DMS153 treated with DMSO at 0.1 percent for 48 hours (cell line): ENCODE measurements at regions not wholly inside any gene's neighbourhood (a gene's known extent, or its start where the extent isn't known, plus 50 kb on each side); places are given as distances from the start of the nearest gene placed in this dataset.

Source experiments
- DNase-seq: peaks from one replicate; lab custom pipeline; 2025; ENCODE audit not compliant: unreplicated experiment; lab: John Stamatoyannopoulos, UW

- DNase-seq: no peak
Observed at GRCh38 chr3:21142949-21143348, 608.1 kb downstream of the ZNF385D start.

GRCh38 chr3:21142031-21142430 is 609.0 kb downstream of the ZNF385D start:
- DNase-seq: no peak

GRCh38 chr3:21140785-21141184 is 610.2 kb downstream of the ZNF385D start:
- DNase-seq: no peak

GRCh38 chr3:21138085-21138484 is 612.9 kb downstream of the ZNF385D start:
- DNase-seq: no peak

- DNase-seq: no peak
Observed at GRCh38 chr3:21132896-21133295, 618.1 kb downstream of the ZNF385D start.

GRCh38 chr3:21120826-21121225 is 630.2 kb downstream of the ZNF385D start:
- no peak for DNase-seq

GRCh38 chr3:21117370-21117769 is 633.6 kb downstream of the ZNF385D start:
- DNase-seq: no peak

- no peak for DNase-seq
Observed at GRCh38 chr3:21109056-21109455, 642.0 kb downstream of the ZNF385D start.

GRCh38 chr3:21105784-21106183 is 645.2 kb downstream of the ZNF385D start:
- DNase-seq: no peak

- no peak for DNase-seq
Observed at GRCh38 chr3:21100656-21101359, 650.2 kb downstream of the ZNF385D start.

- DNase-seq: no peak
Observed at GRCh38 chr3:21094686-21095085, 656.3 kb downstream of the ZNF385D start.

GRCh38 chr3:21073561-21073960 is 677.4 kb downstream of the ZNF385D start:
- DNase-seq: no peak

- DNase-seq: no peak
Observed at GRCh38 chr3:21067031-21067813, 683.8 kb downstream of the ZNF385D start.

- DNase-seq: no peak
Observed at GRCh38 chr3:21062831-21063294, 688.1 kb downstream of the ZNF385D start.

GRCh38 chr3:21059404-21059803 is 691.6 kb downstream of the ZNF385D start:
- no peak for DNase-seq

GRCh38 chr3:21056293-21056692 is 694.7 kb downstream of the ZNF385D start:
- DNase-seq: no peak

GRCh38 chr3:21055015-21055414 is 696.0 kb downstream of the ZNF385D start:
- no peak for DNase-seq

GRCh38 chr3:21054064-21054463 is 696.9 kb downstream of the ZNF385D start:
- DNase-seq: no peak

- DNase-seq: no peak
Observed at GRCh38 chr3:21049334-21050062, 701.5 kb downstream of the ZNF385D start.

- no peak for DNase-seq
Observed at GRCh38 chr3:21043139-21043538, 707.9 kb downstream of the ZNF385D start.

GRCh38 chr3:21042184-21042583 is 708.8 kb downstream of the ZNF385D start:
- DNase-seq: no peak

- DNase-seq: no peak
Observed at GRCh38 chr3:21041621-21042020, 709.4 kb downstream of the ZNF385D start.
